Breast epithelium (tissue), 3 donors: ENCODE measurements at regions not wholly inside any gene's neighbourhood (a gene's known extent, or its start where the extent isn't known, plus 50 kb on each side); places are given as distances from the start of the nearest gene placed in this dataset.
"Not testable (repeated sequence)": the region's sequence is repeated elsewhere in the genome, so short reads cannot be mapped to it uniquely, and the experiment has no call there.

Experiments used
- CTCF ChIP-seq, 3 donors: fragments of 450-650 bp; IDR thresholded peaks; one replicate each; pipeline ENCODE4 v1.5.1; 2016 to 2017; ENCODE audit warnings: antibody characterized with exemption in 3 of 3, mild to moderate bottlenecking in 3 of 3, moderate library complexity in 3 of 3
- POLR2A ChIP-seq: fragments of 450-650 bp; IDR thresholded peaks from one replicate; pipeline ENCODE4 v1.6.1; 2016; ENCODE audit warnings: antibody characterized with exemption, mild to moderate bottlenecking, moderate library complexity

- TF ChIP-seq CTCF (IDR thresholded peaks at IDR 0.05); POLR2A: not testable (repeated sequence)
These were observed 138.9 kb upstream of the FOXD4L5 start for GRCh38 chr9:65423691-65424436.
